Activated naive CD8-positive, alpha-beta T cell treated with anti-CD3 and anti-CD28 coated beads for 36 hours (primary cell): ENCODE measurements at regions not wholly inside any gene's neighbourhood (a gene's known extent, or its start where the extent isn't known, plus 50 kb on each side); places are given as distances from the start of the nearest gene placed in this dataset.
"Not testable (repeated sequence)": the region's sequence is repeated elsewhere in the genome, so short reads cannot be mapped to it uniquely, and the experiment has no call there.

Source experiments
- DNase-seq: peaks from one replicate; pipeline ENCODE4 v3.0.0; 2021
- H3K27ac Mint-ChIP-seq: one replicate; pipeline ENCODE4 v1.8.0; 2022; ENCODE audit warnings: mild to moderate bottlenecking, moderate library complexity, mixed read lengths
- H3K27me3 Mint-ChIP-seq: one replicate; pipeline ENCODE4 v1.8.0; 2022; ENCODE audit warnings: mild to moderate bottlenecking, mixed read lengths
- H3K36me3 Mint-ChIP-seq: one replicate; pipeline ENCODE4 v1.8.0; 2021; ENCODE audit warnings: mild to moderate bottlenecking, mixed read lengths
- H3K4me1 Mint-ChIP-seq: one replicate; pipeline ENCODE4 v1.8.0; 2021; ENCODE audit warnings: mixed read lengths
- H3K4me3 Mint-ChIP-seq: one replicate; pipeline ENCODE4 v1.8.0; 2022; ENCODE audit warnings: mild to moderate bottlenecking, moderate library complexity, mixed read lengths
- H3K9me3 Mint-ChIP-seq: one replicate; pipeline ENCODE4 v1.8.0; 2022; ENCODE audit warnings: mixed read lengths

DNA sequence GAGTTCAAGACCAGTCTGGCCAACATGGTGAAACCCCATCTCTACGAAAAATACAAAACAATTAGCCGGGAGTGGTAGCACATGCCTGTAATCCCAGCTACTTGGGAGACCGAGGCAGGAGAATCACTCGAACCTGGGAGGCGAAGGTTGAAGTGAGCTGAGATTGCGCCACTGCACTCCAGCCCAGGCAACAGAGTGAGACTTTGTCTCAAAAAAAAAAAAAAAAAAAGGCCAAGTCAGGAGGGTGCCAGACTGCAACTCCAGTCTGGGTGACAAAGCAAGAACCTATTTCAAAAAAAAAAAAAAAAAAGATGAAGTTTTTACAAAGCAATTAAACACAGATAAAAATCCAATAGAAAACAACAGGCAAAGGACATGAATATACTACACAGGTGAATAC, 59.1 kb upstream of the NOTCH2NLA start:
- H3K4me1 Mint-ChIP-seq, H3K36me3 Mint-ChIP-seq, H3K27ac Mint-ChIP-seq, DNase-seq, H3K9me3 Mint-ChIP-seq, H3K27me3 Mint-ChIP-seq, H3K4me3 Mint-ChIP-seq: not testable (repeated sequence)

DNA sequence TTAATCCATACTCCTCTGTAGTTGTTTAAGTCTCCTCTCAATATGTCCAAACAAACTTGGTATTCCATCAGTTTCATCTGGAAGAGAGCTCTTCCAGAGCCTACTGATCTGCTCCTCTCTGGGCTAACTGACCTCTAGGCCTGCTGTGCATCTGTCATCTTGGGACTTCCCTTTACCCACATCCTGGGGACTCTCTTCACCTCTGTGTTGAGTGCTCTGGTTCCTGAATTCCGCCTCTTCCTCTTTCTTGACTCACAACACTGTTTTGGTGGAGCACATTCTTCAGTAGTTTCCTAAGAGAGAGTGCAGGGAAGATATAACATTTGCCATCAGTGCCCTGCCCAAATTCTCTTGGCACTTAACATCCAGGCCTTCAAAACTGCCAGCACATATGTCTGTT, 55.9 kb upstream of the NOTCH2NLA start:
- not testable (repeated sequence) for H3K4me3 Mint-ChIP-seq, DNase-seq, H3K36me3 Mint-ChIP-seq, H3K27ac Mint-ChIP-seq, H3K4me1 Mint-ChIP-seq, H3K9me3 Mint-ChIP-seq, H3K27me3 Mint-ChIP-seq

DNA sequence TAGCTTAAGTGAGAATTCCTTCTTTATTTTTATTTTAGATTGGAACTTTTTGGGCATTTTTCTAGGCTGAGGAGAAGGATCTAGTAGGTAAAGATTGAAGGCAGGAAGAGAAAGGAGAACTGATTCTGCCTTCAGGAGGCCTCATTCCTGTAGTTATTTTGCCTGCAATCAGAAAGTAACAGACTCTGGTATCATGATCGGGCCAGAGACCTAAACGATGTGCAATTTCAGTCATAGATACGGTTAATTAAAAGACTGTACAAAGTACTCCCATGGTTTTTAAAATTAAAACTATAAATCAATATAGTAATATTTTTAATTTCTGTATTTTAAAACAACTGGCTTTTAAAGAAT, 54.7 kb upstream of the NOTCH2NLA start:
- H3K27ac Mint-ChIP-seq, H3K9me3 Mint-ChIP-seq, H3K36me3 Mint-ChIP-seq, H3K4me3 Mint-ChIP-seq, DNase-seq, H3K27me3 Mint-ChIP-seq, H3K4me1 Mint-ChIP-seq: not testable (repeated sequence)

DNA sequence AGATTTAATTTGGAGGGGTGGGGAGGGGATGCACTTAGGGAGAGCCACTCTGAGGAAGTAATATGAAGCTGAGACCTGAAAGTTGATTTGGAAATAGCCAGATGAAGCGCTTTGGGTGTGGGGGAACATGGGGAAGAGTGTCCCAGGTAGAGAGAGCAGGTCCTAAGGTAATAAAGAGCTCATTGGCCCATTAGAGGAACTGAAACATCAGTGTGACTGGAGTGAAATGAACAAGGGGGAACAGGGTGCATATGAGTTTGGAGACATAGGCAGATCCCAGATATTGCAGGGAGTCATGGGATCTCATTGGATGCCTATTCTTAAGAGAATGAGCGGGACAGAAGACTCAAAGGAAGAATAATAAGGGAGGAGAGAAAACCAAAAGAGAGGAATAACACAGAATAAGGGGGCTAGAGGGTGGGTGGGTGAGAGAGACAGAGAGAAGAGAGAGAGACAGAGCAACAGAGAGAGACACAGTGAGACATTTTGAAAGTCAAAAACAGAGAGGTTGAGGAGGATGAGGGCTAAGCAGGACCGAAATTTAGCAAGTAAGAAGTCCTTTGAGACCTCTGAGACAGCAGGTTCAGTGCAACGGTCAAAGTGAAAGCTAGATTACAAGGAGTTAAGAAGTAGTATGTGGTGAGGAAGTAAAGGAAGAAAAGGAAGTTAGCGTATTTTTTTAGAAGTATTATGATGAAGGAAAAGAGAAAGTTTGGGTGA, 54.1 kb upstream of the NOTCH2NLA start:
- not testable (repeated sequence) for H3K27me3 Mint-ChIP-seq, DNase-seq, H3K4me3 Mint-ChIP-seq, H3K27ac Mint-ChIP-seq, H3K36me3 Mint-ChIP-seq, H3K9me3 Mint-ChIP-seq, H3K4me1 Mint-ChIP-seq

DNA sequence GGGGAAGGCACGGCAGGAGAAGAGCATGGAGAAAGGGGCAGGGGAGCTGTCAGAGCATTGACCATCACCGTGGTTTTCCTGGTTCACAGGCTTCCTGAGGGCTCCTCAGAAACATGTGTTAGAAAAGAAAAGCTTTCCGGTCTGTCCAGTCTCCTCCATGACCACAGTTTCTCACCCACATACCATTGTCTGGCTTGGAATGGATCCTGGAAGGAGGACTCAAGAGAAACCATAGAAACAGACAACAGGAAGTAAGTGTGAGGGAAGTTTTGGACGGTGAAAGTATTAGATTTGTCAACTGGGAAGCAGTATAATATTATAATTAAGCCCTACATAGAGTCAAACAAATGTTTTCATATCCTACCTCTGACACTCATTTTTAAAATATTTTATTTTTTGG, 52.7 kb upstream of the NOTCH2NLA start:
- H3K36me3 Mint-ChIP-seq, H3K27ac Mint-ChIP-seq, H3K27me3 Mint-ChIP-seq, DNase-seq, H3K4me3 Mint-ChIP-seq, H3K9me3 Mint-ChIP-seq, H3K4me1 Mint-ChIP-seq: not testable (repeated sequence)

DNA sequence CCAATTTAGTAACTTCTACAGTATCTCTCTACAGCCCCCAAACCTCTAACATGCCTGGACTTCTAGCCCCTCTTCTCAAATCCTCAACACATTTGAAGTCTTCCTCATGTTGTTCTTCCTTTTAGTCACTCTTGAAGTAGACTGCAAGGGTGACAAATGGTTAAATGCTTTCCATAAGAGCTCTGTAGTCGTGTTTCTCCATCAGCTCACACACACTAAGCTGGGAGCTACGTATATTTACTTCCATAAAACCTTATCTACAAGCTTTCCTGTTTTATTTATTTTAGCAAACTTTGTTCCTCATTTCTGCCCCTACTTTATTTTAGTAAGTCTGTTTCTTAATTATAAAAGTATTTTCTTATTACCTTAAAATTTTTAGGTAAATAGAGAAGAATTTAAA, 49.9 kb upstream of the NOTCH2NLA start:
- not testable (repeated sequence) for H3K9me3 Mint-ChIP-seq, DNase-seq, H3K27ac Mint-ChIP-seq, H3K4me1 Mint-ChIP-seq, H3K36me3 Mint-ChIP-seq, H3K4me3 Mint-ChIP-seq, H3K27me3 Mint-ChIP-seq
